GM12878 (cell line): ENCODE measurements at regions not wholly inside any gene's neighbourhood (a gene's known extent, or its start where the extent isn't known, plus 50 kb on each side); places are given as distances from the start of the nearest gene placed in this dataset.

Source experiments
- ATAC-seq: fragments of 200-7000 bp; cut with Tn5 transposase; 3 replicates; pipeline ENCODE4 v1.9.1; 2020; ENCODE audit warnings: mild to moderate bottlenecking, moderate library complexity
- BruUV-seq: library from RNA; stranded (reverse); fragments of 400-500 nt; replicated peaks from 2 replicates; lab custom pipeline; 2021; lab: Mats Ljungman, UMichigan
- CTCF ChIA-PET: fragments of 300-600 bp; sonication (Branson Sonifier 250); formaldehyde crosslinking; extraction: SDS; loops from one replicate; lab custom pipeline; 2021; ENCODE audit warnings: inconsistent platforms; lab: Yijun Ruan, JAX
- POLR2A ChIA-PET: fragments of 350-600 bp; formaldehyde crosslinking; extraction: SDS; loops from one replicate; lab custom pipeline; 2021; ENCODE audit warnings: inconsistent platforms; lab: Charles Lee
- RAD21 ChIA-PET: fragments of 300-600 bp; sonication (Branson Sonifier 250); formaldehyde crosslinking; loops from one replicate; lab custom pipeline; 2023; ENCODE audit warnings: antibody characterized with exemption; ENCODE audit not compliant: unreplicated experiment; lab: Charles Lee
- SMC1A ChIA-PET: fragments of 300-600 bp; sonication (Branson Sonifier 250); formaldehyde crosslinking; loops from one replicate; lab custom pipeline; 2023; ENCODE audit not compliant: unreplicated experiment, uncharacterized antibody; lab: Charles Lee
- DNase-seq: peaks from one replicate; pipeline ENCODE4 v3.0.0-alpha.2; 2011; ENCODE audit warnings: low read depth, low spot score
- FAIRE-seq: peaks from 3 replicates; lab custom pipeline; 2011; peaks lifted over from hg19 to GRCh38; lab: Jason Lieb, UNC
- H2AFZ ChIP-seq: 2 replicates; pipeline ENCODE4 v1.6.0; 2011; ENCODE audit warnings: low read depth, low read length, control low read depth; ENCODE audit not compliant: control insufficient read depth
- H3K27ac ChIP-seq: 2 replicates; pipeline ENCODE4 v1.5.1; 2011; ENCODE audit warnings: control low read depth; ENCODE audit not compliant: control insufficient read depth, insufficient read depth
- H3K27me3 ChIP-seq, 2 experiments: replicated peaks in 1 of 2; 2 replicates each; pipeline versions ENCODE4 v1.6.0 to v1.6.1; 2011; ENCODE audit warnings: low read length in 1 of 2; ENCODE audit not compliant: control insufficient read depth in 2 of 2, insufficient read depth in 2 of 2
- H3K36me3 ChIP-seq, 2 experiments: 2 replicates each; pipeline ENCODE4 v1.5.1; 2011; ENCODE audit warnings: low read length in 1 of 2; ENCODE audit not compliant: control insufficient read depth in 2 of 2, insufficient read depth in 2 of 2
- H3K4me1 ChIP-seq: 2 replicates; pipeline ENCODE4 v1.6.1; 2011; ENCODE audit warnings: mild to moderate bottlenecking, low read length, moderate library complexity, mixed read lengths; ENCODE audit not compliant: control insufficient read depth, insufficient read depth
- H3K4me2 ChIP-seq: 2 replicates; pipeline ENCODE4 v1.6.0; 2011; ENCODE audit warnings: control low read depth; ENCODE audit not compliant: control insufficient read depth, insufficient read depth
- H3K4me3 ChIP-seq: fragments of 200-600 bp; sonication (generic); 2 replicates; pipeline ENCODE4 v1.5.1; 2016
- H3K79me2 ChIP-seq: 2 replicates; pipeline ENCODE4 v1.6.0; 2011; ENCODE audit warnings: low read length; ENCODE audit not compliant: control insufficient read depth, insufficient read depth
- H3K9ac ChIP-seq: 2 replicates; pipeline ENCODE4 v1.8.0; 2011; ENCODE audit warnings: low read length, control low read depth, mixed read lengths; ENCODE audit not compliant: control insufficient read depth, insufficient read depth
- H3K9me3 ChIP-seq: replicated peaks from 3 replicates; pipeline ENCODE4 v1.5.1; 2011; ENCODE audit warnings: mild to moderate bottlenecking, low read length; ENCODE audit not compliant: control insufficient read depth, insufficient read depth
- H4K20me1 ChIP-seq: 2 replicates; pipeline ENCODE4 v1.6.0; 2011; ENCODE audit not compliant: control insufficient read depth, insufficient read depth
- BHLHE40 ChIP-seq, 2 experiments: fragments of 450-650 bp in 1 of 2; IDR thresholded peaks; 2 replicates each; pipeline ENCODE4 v1.6.1; 2011 to 2017; ENCODE audit warnings: low read depth in 2 of 2, borderline replicate concordance in 1 of 2, improper control_type of control experiment in 1 of 2, low read length in 1 of 2, mild to moderate bottlenecking in 1 of 2
- EP300 ChIP-seq, 2 experiments: fragments of 150-350 bp in 1 of 2; IDR thresholded peaks; 2 replicates each; pipeline ENCODE4 v1.6.1; 2011 to 2012; ENCODE audit warnings: low read depth in 2 of 2, low read length in 2 of 2, borderline replicate concordance in 1 of 2, improper control_type of control experiment in 1 of 2, inconsistent platforms in 1 of 2; ENCODE audit not compliant: control insufficient read depth in 1 of 2
- GABPA ChIP-seq: IDR thresholded peaks from 2 replicates; pipeline ENCODE4 v1.6.1; 2014; ENCODE audit warnings: antibody characterized with exemption, low read depth, mild to moderate bottlenecking, inconsistent platforms
- IRF4 ChIP-seq: IDR thresholded peaks from 2 replicates; pipeline ENCODE4 v1.6.1; 2011; ENCODE audit warnings: low read depth, low read length
- MTA2 ChIP-seq: fragments of 450-650 bp; IDR thresholded peaks from 2 replicates; pipeline ENCODE4 v1.6.1; 2016; ENCODE audit warnings: low read depth, mild to moderate bottlenecking, moderate library complexity
- PBX3 ChIP-seq: IDR thresholded peaks from 2 replicates; pipeline ENCODE4 v1.6.1; 2011; ENCODE audit warnings: mild to moderate bottlenecking, low read depth, low read length, moderate library complexity; ENCODE audit not compliant: insufficient replicate concordance
- RAD21 ChIP-seq: IDR thresholded peaks from 2 replicates; pipeline ENCODE4 v1.6.1; 2011; ENCODE audit warnings: mild to moderate bottlenecking, low read depth, low read length, moderate library complexity; ENCODE audit not compliant: insufficient read depth
- RAD51 ChIP-seq: fragments of 450-650 bp; IDR thresholded peaks from 2 replicates; pipeline ENCODE4 v1.6.1; 2016; ENCODE audit warnings: moderate library complexity, mild to moderate bottlenecking, inconsistent platforms
- RFX5 ChIP-seq: IDR thresholded peaks from 2 replicates; pipeline ENCODE4 v1.6.1; 2011; ENCODE audit warnings: low read depth, low read length, improper control_type of control experiment
- SKIL ChIP-seq: fragments of 450-650 bp; IDR thresholded peaks from 2 replicates; pipeline ENCODE4 v1.6.1; 2017; ENCODE audit warnings: mild to moderate bottlenecking, low read depth, inconsistent platforms; ENCODE audit not compliant: poor library complexity, severe bottlenecking
- YBX1 ChIP-seq: fragments of 450-650 bp; IDR thresholded peaks from 2 replicates; pipeline ENCODE4 v1.6.1; 2016; ENCODE audit warnings: antibody characterized with exemption
- ZBTB11 ChIP-seq: fragments of 450-650 bp; formaldehyde crosslinking; IDR thresholded peaks from 2 replicates; pipeline ENCODE4 v1.5.0; 2022; ENCODE audit warnings: mild to moderate bottlenecking, missing genetic modification characterization
- ZBTB4 ChIP-seq: fragments of 450-650 bp; formaldehyde crosslinking; IDR thresholded peaks from 2 replicates; pipeline ENCODE4 v1.4.0; 2022; ENCODE audit warnings: mild to moderate bottlenecking, moderate library complexity
- ZNF207 ChIP-seq: fragments of 450-650 bp; IDR thresholded peaks from 2 replicates; pipeline ENCODE4 v1.6.1; 2014; ENCODE audit warnings: antibody characterized with exemption, mild to moderate bottlenecking, borderline replicate concordance
- ZNF217 ChIP-seq: fragments of 450-650 bp; IDR thresholded peaks from 2 replicates; pipeline ENCODE4 v1.6.1; 2017; ENCODE audit warnings: antibody characterized with exemption, mild to moderate bottlenecking
- WGBS: methylation state at CpG from one replicate; pipeline ENCODE4 v1.1.6; 2016; ENCODE audit warnings: low lambda C conversion rate; ENCODE audit not compliant: insufficient replicate concordance, insufficient coverage; ENCODE audit errors: missing lambda C conversion rate; 5-methylcytosine and 5-hydroxymethylcytosine counted together
- in situ Hi-C: fragments of 300-500 bp; cut with MboI; formaldehyde crosslinking; loops from 9 replicates; pipeline ENCODE4 v1.14.3; 2018; ENCODE audit warnings: mixed read lengths
- intact Hi-C: fragments of 100-400 bp; cut with micrococcal nuclease; formaldehyde crosslinking; loops from one replicate; pipeline ENCODE4 v1.14.2; 2022; ENCODE audit not compliant: unreplicated experiment

- POLR2A ChIA-PET, result no interaction called here
- intact Hi-C loops, result no loop called here
- FAIRE-seq, result no peak
- H3K4me2 ChIP-seq, result no peak overlapping the region
- in situ Hi-C loops, result no loop called here
- CTCF ChIA-PET, result no interaction called here
- no peaks in the 10 kb centered on the region for H3K79me2 ChIP-seq
- ATAC-seq, result no peak
- no peak for DNase-seq
- no peaks in the 10 kb centered on the region for H3K36me3 ChIP-seq
- H3K9ac ChIP-seq, result no peak overlapping the region
- 19% methylated on average over 7 of the region's 7 CpGs for WGBS
- no peaks in the 10 kb centered on the region for H3K4me1 ChIP-seq
- no peak overlapping the region for H3K4me3 ChIP-seq
- no peak overlapping the region for H2AFZ ChIP-seq
- no TSS peak for BruUV-seq
- SMC1A ChIA-PET, result no interaction called here
- H3K27ac ChIP-seq, result no peak overlapping the region
- H3K9me3 ChIP-seq, result no peaks in the 10 kb centered on the region; the same call in 2 of the 3 replicates
- no peaks in the 10 kb centered on the region for H4K20me1 ChIP-seq
- no peaks in the 10 kb centered on the region for H3K27me3 ChIP-seq
- RAD21 ChIA-PET, result no interaction called here
- TF ChIP-seq IRF4 (no peak), MTA2 (no peak), ZBTB4 (CRISPR knock-in tag) (no peak), YBX1 (no peak), ZNF217 (no peak), EP300 (IDR thresholded peaks at IDR 0.05; ENCODE audit: borderline replicate concordance in 1 of 2, control insufficient read depth in 1 of 2, low read depth in 2 of 2, low read length in 2 of 2) (no peak), GABPA (no peak), RAD51 (no peak), ZBTB11 (CRISPR knock-in tag) (no peak), BHLHE40 (IDR thresholded peaks at IDR 0.05; ENCODE audit: borderline replicate concordance in 1 of 2, low read depth in 2 of 2, low read length in 1 of 2) (no peak), RFX5 (no peak), RAD21 (no peak), PBX3 (no peak), ZNF207 (no peak), SKIL (no peak)
These were observed 132.4 kb upstream of the MAFB start for GRCh38 chr20:40821429-40821828.
